MCF 10A (cell line): ENCODE measurements at regions not wholly inside any gene's neighbourhood (a gene's known extent, or its start where the extent isn't known, plus 50 kb on each side); places are given as distances from the start of the nearest gene placed in this dataset.

Experiments
- BruUV-seq: library from RNA; stranded (reverse); fragments of 400-500 nt; replicated peaks from 2 replicates; lab custom pipeline; 2021; lab: Mats Ljungman, UMichigan
- CTCF ChIA-PET: fragments of 300-600 bp; sonication (Branson Sonifier 250); formaldehyde crosslinking; extraction: SDS; loops from one replicate; lab custom pipeline; 2021; ENCODE audit warnings: antibody characterized with exemption, inconsistent platforms; lab: Yijun Ruan, JAX
- POLR2A ChIA-PET: fragments of 300-600, 350-650 bp; sonication (Branson Sonifier 250); formaldehyde crosslinking; extraction: SDS; loops from one replicate; lab custom pipeline; 2020; ENCODE audit warnings: antibody characterized with exemption, inconsistent platforms; lab: Yijun Ruan, JAX
- DNase-seq: peaks from one replicate; pipeline ENCODE4 v3.0.0-alpha.2; 2018; ENCODE audit not compliant: unreplicated experiment
- H3K27ac Mint-ChIP-seq: one replicate; pipeline ENCODE4 v1.8.0; 2022; ENCODE audit warnings: mild to moderate bottlenecking, low read depth, mixed read lengths; ENCODE audit not compliant: unreplicated experiment
- H3K27me3 Mint-ChIP-seq: one replicate; pipeline ENCODE4 v1.8.0; 2022; ENCODE audit warnings: mixed read lengths; ENCODE audit not compliant: insufficient read depth, unreplicated experiment
- H3K36me3 Mint-ChIP-seq: one replicate; pipeline ENCODE4 v1.8.0; 2022; ENCODE audit warnings: mild to moderate bottlenecking, moderate library complexity, mixed read lengths; ENCODE audit not compliant: insufficient read depth, unreplicated experiment
- H3K4me1 Mint-ChIP-seq: one replicate; pipeline ENCODE4 v1.8.0; 2022; ENCODE audit warnings: mixed read lengths; ENCODE audit not compliant: insufficient read depth, unreplicated experiment
- H3K4me3 Mint-ChIP-seq: one replicate; pipeline ENCODE4 v1.8.0; 2022; ENCODE audit warnings: mild to moderate bottlenecking, moderate library complexity, mixed read lengths; ENCODE audit not compliant: unreplicated experiment
- H3K9me3 Mint-ChIP-seq: one replicate; pipeline ENCODE4 v1.8.0; 2022; ENCODE audit warnings: mixed read lengths; ENCODE audit not compliant: unreplicated experiment
- CTCF ChIP-seq: fragments of 200-600 bp; IDR thresholded peaks from one replicate; pipeline ENCODE4 v1.8.0; 2022; ENCODE audit warnings: antibody characterized with exemption, mild to moderate bottlenecking; ENCODE audit not compliant: unreplicated experiment
- intact Hi-C: fragments of 100-400 bp; cut with micrococcal nuclease; formaldehyde crosslinking; loops from 2 replicates; pipeline ENCODE4 v1.14.1; 2022

- CTCF ChIA-PET = interaction anchor here (1.6 kb wide), 1 partner anchor 15 kb away, joined by 4 read pairs; no protein-coding TSS in a partner anchor
- no TSS peak for BruUV-seq
- DNase-seq = no peak
- intact Hi-C loops = no loop called here
- Mint-ChIP-seq H3K9me3 (no peaks in the 10 kb centered on the region), H3K27ac (no peak overlapping the region), H3K4me1 (no peaks in the 10 kb centered on the region), H3K4me3 (no peak overlapping the region), H3K27me3 (no peaks in the 10 kb centered on the region), H3K36me3 (no peaks in the 10 kb centered on the region)
- TF ChIP-seq CTCF = no peak
- POLR2A ChIA-PET = interaction anchor here (0.6 to 0.7 kb wide), 2 partner anchors 11 to 22 kb away, joined by 3 read pairs; no protein-coding TSS in a partner anchor
Observed at GRCh38 chr18:61651145-61651879, 241.5 kb downstream of the RNF152 start.

DNA sequence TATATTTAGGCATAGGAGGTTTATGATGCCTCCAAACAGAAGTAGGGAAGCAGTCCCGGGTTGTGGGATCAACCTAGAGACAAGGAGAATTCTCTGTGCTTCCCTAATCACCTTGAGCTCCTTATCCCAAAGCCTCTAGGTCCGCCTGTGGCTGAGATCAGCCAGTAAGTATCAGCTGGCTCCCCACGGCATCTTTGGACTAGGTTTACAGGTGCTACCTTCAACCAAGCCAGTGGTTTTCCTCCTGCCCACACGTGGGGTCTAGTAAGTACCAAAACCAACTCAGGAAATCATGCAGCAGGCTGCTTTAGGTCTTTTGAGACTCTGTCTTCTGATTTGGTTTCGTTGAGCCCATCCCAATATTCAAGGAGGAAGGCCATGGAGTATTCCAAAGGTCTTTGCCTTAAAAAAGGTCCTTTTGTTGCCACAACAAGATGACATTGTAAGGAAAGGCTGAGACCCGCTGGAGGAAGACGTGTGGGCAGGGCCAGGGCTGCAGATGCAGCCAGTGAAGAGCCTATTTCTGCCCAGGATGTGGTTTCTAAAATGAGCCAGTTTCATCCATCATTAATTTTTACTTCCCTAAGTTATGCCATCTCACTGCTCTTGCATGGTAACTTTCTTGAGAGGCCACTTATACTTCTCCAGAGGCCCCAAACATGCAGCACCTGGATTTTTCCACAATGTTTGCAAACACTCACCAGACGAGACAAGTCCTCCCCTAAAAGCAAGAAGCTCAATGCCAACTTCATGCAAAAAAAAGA lies 248.7 kb downstream of the RNF152 start:
- no peak overlapping the region for H3K4me3 Mint-ChIP-seq
- POLR2A ChIA-PET = no interaction called here
- H3K9me3 Mint-ChIP-seq = no peaks in the 10 kb centered on the region
- no peaks in the 10 kb centered on the region for H3K27me3 Mint-ChIP-seq
- no peak for TF ChIP-seq CTCF
- no TSS peak for BruUV-seq
- no peaks in the 10 kb centered on the region for H3K4me1 Mint-ChIP-seq
- no peak for DNase-seq
- H3K36me3 Mint-ChIP-seq = no peaks in the 10 kb centered on the region
- intact Hi-C loops = no loop called here
- CTCF ChIA-PET = interaction anchor here (0.5 to 1.7 kb wide), 3 partner anchors 11 to 62 kb away, joined by 3 to 5 read pairs (median 4); no protein-coding TSS in a partner anchor
- no peak overlapping the region for H3K27ac Mint-ChIP-seq

DNA sequence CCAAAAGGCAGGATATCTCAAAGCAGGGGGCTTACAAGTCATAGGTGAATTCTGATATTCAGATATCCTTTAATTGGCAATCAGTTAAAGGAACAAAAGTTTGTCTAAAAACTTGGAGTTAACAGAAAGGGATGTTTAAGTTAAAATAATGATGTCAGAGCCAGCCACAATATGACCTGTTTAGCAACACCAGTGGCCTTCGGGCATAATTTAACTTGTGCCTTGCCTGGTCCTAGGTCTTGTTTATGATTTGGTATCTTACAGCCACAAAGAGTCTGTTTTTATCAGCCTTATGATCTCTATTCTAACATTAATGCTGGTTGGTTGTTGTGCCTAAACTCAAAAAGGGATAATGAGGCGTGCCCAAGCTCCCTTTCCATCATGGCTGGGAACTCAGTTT lies 252.9 kb downstream of the RNF152 start:
- intact Hi-C loops = loop anchor here (5.0 kb wide), 1 partner anchor 252 kb away; the partner anchor contains the start of gene RNF152
- ChIA-PET CTCF (interaction anchor here (0.6 to 1.1 kb wide), 5 partner anchors 14 to 1638 kb away, joined by 3 to 4 read pairs (median 3); no protein-coding TSS in a partner anchor), POLR2A (interaction anchor here (0.7 kb wide), 1 partner anchor 44 kb away, joined by 3 read pairs; no protein-coding TSS in a partner anchor)
- H3K9me3 Mint-ChIP-seq = no peaks in the 10 kb centered on the region
- H3K36me3 Mint-ChIP-seq = no peaks in the 10 kb centered on the region
- no peaks in the 10 kb centered on the region for H3K27me3 Mint-ChIP-seq
- TF ChIP-seq CTCF = no peak
- no peak for DNase-seq
- no TSS peak for BruUV-seq
- peaks cover 7% of the 10 kb centered on the region for H3K4me1 Mint-ChIP-seq
- H3K27ac Mint-ChIP-seq = no peak overlapping the region
- H3K4me3 Mint-ChIP-seq = no peak overlapping the region
